Mammary epithelial cell (primary cell): ENCODE measurements at regions not wholly inside any gene's neighbourhood (a gene's known extent, or its start where the extent isn't known, plus 50 kb on each side); places are given as distances from the start of the nearest gene placed in this dataset.

ENCODE experiments used
- CTCF ChIP-seq, 2 donors: IDR thresholded peaks in 1 of 2; conservative IDR thresholded peaks in 1 of 2; 2 replicates each; pipeline ENCODE4 v1.5.1; 2011 to 2012; ENCODE audit warnings: inconsistent platforms in 2 of 2, low read length in 2 of 2, mild to moderate bottlenecking in 2 of 2, control low read depth in 1 of 2, low read depth in 1 of 2; ENCODE audit not compliant: insufficient read depth in 1 of 2; ENCODE audit errors: extremely low read depth in 1 of 2
- EZH2 ChIP-seq: IDR thresholded peaks from 2 replicates; pipeline ENCODE4 v1.6.1; 2012; ENCODE audit warnings: low read length, inconsistent platforms, borderline replicate concordance

GRCh38 chr12:115838952-115839351 is 438.5 kb downstream of the MED13L start:
- TF ChIP-seq CTCF (conservative IDR thresholded peaks at IDR 0.05 in 1 of 2, IDR thresholded peaks at IDR 0.05 in 1 of 2; ENCODE audit: extremely low read depth in 1 of 2, insufficient read depth in 1 of 2, low read depth in 1 of 2, low read length in 2 of 2) (no peak), EZH2 (no peak)
